Panc1 (cell line): ENCODE measurements at regions not wholly inside any gene's neighbourhood (a gene's known extent, or its start where the extent isn't known, plus 50 kb on each side); places are given as distances from the start of the nearest gene placed in this dataset.

ENCODE experiments used
- ATAC-seq: fragments of 200-7000 bp; cut with Tn5 transposase; 2 replicates; pipeline ENCODE4 v1.9.1; 2020; ENCODE audit warnings: mild to moderate bottlenecking, moderate library complexity
- BruUV-seq: library from RNA; stranded (reverse); fragments of 400-500 nt; replicated peaks from 2 replicates; lab custom pipeline; 2021; lab: Mats Ljungman, UMichigan
- CTCF ChIA-PET: fragments of 300-600 bp; sonication (Branson Sonifier 250); formaldehyde crosslinking; loops from one replicate; lab custom pipeline; 2022; ENCODE audit warnings: antibody characterized with exemption; lab: Charles Lee
- POLR2A ChIA-PET: fragments of 300-600 bp; sonication (Branson Sonifier 250); formaldehyde crosslinking; loops from one replicate; lab custom pipeline; 2022; ENCODE audit warnings: antibody characterized with exemption; lab: Charles Lee
- DNase-seq: peaks from one replicate; pipeline ENCODE4 v3.0.0-alpha.2; 2010; ENCODE audit warnings: low read depth, low spot score
- H3K27ac ChIP-seq: 2 replicates; pipeline ENCODE4 v1.5.1; 2011; ENCODE audit warnings: mild to moderate bottlenecking, low read length, inconsistent platforms
- H3K27me3 ChIP-seq: fragments of 200-500 bp; sonication (Bioruptor generic); 2 replicates; pipeline ENCODE4 v1.6.0; 2014; ENCODE audit warnings: low read length, inconsistent platforms; ENCODE audit not compliant: control insufficient read depth, insufficient read depth
- H3K36me3 ChIP-seq: fragments of 200-500 bp; sonication (Bioruptor generic); 2 replicates; pipeline ENCODE4 v1.5.1; 2014; ENCODE audit warnings: inconsistent platforms, mild to moderate bottlenecking, low read length, moderate library complexity; ENCODE audit not compliant: control insufficient read depth, insufficient read depth
- H3K4me1 ChIP-seq: 2 replicates; pipeline ENCODE4 v1.5.1; 2011; ENCODE audit warnings: inconsistent platforms, mild to moderate bottlenecking, low read length, moderate library complexity; ENCODE audit not compliant: control insufficient read depth, insufficient read depth
- H3K4me3 ChIP-seq, 2 experiments: 2 replicates each; pipeline ENCODE4 v1.5.1; 2011 to 2012; ENCODE audit warnings: low read depth in 2 of 2, low read length in 2 of 2, mild to moderate bottlenecking in 2 of 2, inconsistent platforms in 1 of 2, moderate library complexity in 1 of 2
- H3K9me3 ChIP-seq: fragments of 200-500 bp; sonication (Bioruptor generic); 2 replicates; pipeline ENCODE4 v1.5.1; 2014; ENCODE audit warnings: low read depth, mild to moderate bottlenecking, inconsistent platforms, low read length, moderate library complexity; ENCODE audit not compliant: control insufficient read depth, insufficient read depth
- CTCF ChIP-seq: fragments of 450-650 bp; IDR thresholded peaks from 2 replicates; pipeline ENCODE4 v1.5.1; 2017; ENCODE audit warnings: mild to moderate bottlenecking
- POLR2AphosphoS5 ChIP-seq: IDR thresholded peaks from 2 replicates; pipeline ENCODE4 v1.6.1; 2012; ENCODE audit warnings: mild to moderate bottlenecking, low read depth, low read length, moderate library complexity
- REST ChIP-seq, 2 experiments: IDR thresholded peaks; 2 replicates each; pipeline ENCODE4 v1.6.1; 2011 to 2012; ENCODE audit warnings: low read depth in 2 of 2, control low read depth in 1 of 2, low read length in 1 of 2, mild to moderate bottlenecking in 1 of 2, moderate library complexity in 1 of 2; ENCODE audit not compliant: insufficient read depth in 1 of 2
- SIN3A ChIP-seq: IDR thresholded peaks from 2 replicates; pipeline ENCODE4 v1.6.1; 2012; ENCODE audit warnings: low read depth, mild to moderate bottlenecking, low read length, moderate library complexity, borderline replicate concordance; ENCODE audit not compliant: insufficient read depth
- TCF7L2 ChIP-seq: IDR thresholded peaks from 2 replicates; pipeline ENCODE4 v1.6.1; 2011; ENCODE audit warnings: mild to moderate bottlenecking, low read depth, low read length, inconsistent platforms
- in situ Hi-C: cut with HindIII; loops from 2 replicates; pipeline ENCODE4 v1.10.0; 2016; ENCODE audit warnings: low sequenced_read_pairs, low pct_unique_long_range_greater_than_20kb
- intact Hi-C: fragments of 100-400 bp; cut with micrococcal nuclease; formaldehyde crosslinking; loops from one replicate; pipeline ENCODE4 v1.10.0; 2022; ENCODE audit not compliant: unreplicated experiment

GRCh38 chr7:113715981-113716856 lies 202.6 kb downstream of the PPP1R3A start:
- in situ Hi-C loops (no loop called here), intact Hi-C loops (no loop called here)
- Histone ChIP-seq H3K9me3 (no peaks in the 10 kb centered on the region), H3K4me3 (no peak overlapping the region), H3K27ac (no peak overlapping the region), H3K36me3 (no peaks in the 10 kb centered on the region), H3K27me3 (no peaks in the 10 kb centered on the region), H3K4me1 (no peaks in the 10 kb centered on the region)
- CTCF ChIA-PET = no interaction called here
- POLR2A ChIA-PET = no interaction called here
- TF ChIP-seq SIN3A (no peak), REST (IDR thresholded peaks at IDR 0.05; ENCODE audit: insufficient read depth in 1 of 2, low read depth in 2 of 2, low read length in 1 of 2) (no peak), POLR2AphosphoS5 (no peak), TCF7L2 (no peak), CTCF (no peak)
- DNase-seq (no peak), ATAC-seq (no peak)
- no TSS peak for BruUV-seq

- Histone ChIP-seq H3K4me3 (no peak overlapping the region), H3K27me3 (no peaks in the 10 kb centered on the region), H3K27ac (no peak overlapping the region), H3K9me3 (no peaks in the 10 kb centered on the region), H3K4me1 (no peaks in the 10 kb centered on the region), H3K36me3 (no peaks in the 10 kb centered on the region)
- BruUV-seq = no TSS peak
- DNase-seq = no peak
- POLR2A ChIA-PET = no interaction called here
- ATAC-seq = no peak
- intact Hi-C loops (no loop called here), in situ Hi-C loops (no loop called here)
- TF ChIP-seq REST (IDR thresholded peaks at IDR 0.05; ENCODE audit: insufficient read depth in 1 of 2, low read depth in 2 of 2, low read length in 1 of 2) (no peak), POLR2AphosphoS5 (no peak), CTCF (no peak), TCF7L2 (no peak), SIN3A (no peak)
- CTCF ChIA-PET = no interaction called here
These were observed 203.5 kb downstream of the PPP1R3A start for GRCh38 chr7:113715262-113715661.
